PC-3 (cell line): ENCODE measurements at regions not wholly inside any gene's neighbourhood (a gene's known extent, or its start where the extent isn't known, plus 50 kb on each side); places are given as distances from the start of the nearest gene placed in this dataset.

Experiments used
- ATAC-seq: fragments of 200-7000 bp; cut with Tn5 transposase; 2 replicates; pipeline ENCODE4 v1.9.1; 2020; ENCODE audit warnings: mild to moderate bottlenecking, moderate library complexity
- BruUV-seq: library from RNA; stranded (reverse); fragments of 400-500 nt; replicated peaks from 2 replicates; lab custom pipeline; 2021; lab: Mats Ljungman, UMichigan
- CTCF ChIA-PET: fragments of 300-600 bp; sonication (Branson Sonifier 250); formaldehyde crosslinking; loops from one replicate; lab custom pipeline; 2022; ENCODE audit warnings: antibody characterized with exemption; lab: Charles Lee
- POLR2A ChIA-PET: fragments of 300-600 bp; sonication (Branson Sonifier 250); formaldehyde crosslinking; loops from one replicate; lab custom pipeline; 2022; ENCODE audit warnings: antibody characterized with exemption; ENCODE audit not compliant: unreplicated experiment; lab: Charles Lee
- DNase-seq: peaks from one replicate; pipeline ENCODE4 v3.0.0-alpha.2; 2015
- H2AFZ ChIP-seq: fragments of 300-600 bp; sonication (generic); 2 replicates; pipeline ENCODE4 v1.6.0; 2016; ENCODE audit warnings: antibody characterized with exemption, low read length
- H3F3A ChIP-seq: fragments of 300-600 bp; sonication (generic); one replicate; pipeline ENCODE4 v1.6.0; 2017; ENCODE audit warnings: antibody characterized with exemption, low read length, control low read depth, mild to moderate bottlenecking; ENCODE audit not compliant: unreplicated experiment
- H3K27ac ChIP-seq: fragments of 300-600 bp; sonication (generic); 2 replicates; pipeline ENCODE4 v1.5.1; 2016; ENCODE audit warnings: mild to moderate bottlenecking, low read length
- H3K27me3 ChIP-seq: fragments of 300-600 bp; sonication (generic); 2 replicates; pipeline ENCODE4 v1.6.1; 2016; ENCODE audit warnings: low read length, mixed read lengths
- H3K36me3 ChIP-seq: fragments of 300-600 bp; sonication (generic); 2 replicates; pipeline ENCODE4 v1.6.1; 2016; ENCODE audit warnings: low read depth, mixed run types, low read length, mixed read lengths
- H3K4me1 ChIP-seq: fragments of 300-600 bp; sonication (generic); 2 replicates; pipeline ENCODE4 v1.5.1; 2016; ENCODE audit warnings: low read length; ENCODE audit not compliant: insufficient read depth
- H3K4me2 ChIP-seq: fragments of 300-600 bp; sonication (generic); 2 replicates; pipeline ENCODE4 v1.6.0; 2016; ENCODE audit warnings: low read length
- H3K4me3 ChIP-seq: fragments of 300-600 bp; sonication (generic); 2 replicates; pipeline ENCODE4 v1.5.1; 2016; ENCODE audit warnings: mild to moderate bottlenecking, low read length, mixed read lengths
- H3K79me2 ChIP-seq: fragments of 300-600 bp; sonication (generic); 2 replicates; pipeline ENCODE4 v1.6.1; 2017; ENCODE audit warnings: low read length, mixed read lengths
- H3K9ac ChIP-seq: fragments of 300-600 bp; sonication (generic); 2 replicates; pipeline ENCODE4 v1.6.0; 2016; ENCODE audit warnings: mild to moderate bottlenecking, low read length
- H3K9me2 ChIP-seq: fragments of 300-600 bp; sonication (generic); replicated peaks from 2 replicates; pipeline ENCODE4 v1.6.1; 2016; ENCODE audit warnings: mixed run types, low read length, mixed read lengths
- H3K9me3 ChIP-seq: fragments of 300-600 bp; sonication (generic); 2 replicates; pipeline ENCODE4 v1.6.1; 2016; ENCODE audit warnings: low read length, mixed read lengths
- H4K20me1 ChIP-seq: fragments of 300-600 bp; sonication (generic); 2 replicates; pipeline ENCODE4 v1.6.1; 2016; ENCODE audit warnings: low read length, mixed read lengths
- EZH2 ChIP-seq: fragments of 300-600 bp; sonication (generic); IDR thresholded peaks from one replicate; pipeline ENCODE4 v1.6.1; 2017; ENCODE audit warnings: antibody characterized with exemption, mild to moderate bottlenecking, low read length; ENCODE audit not compliant: unreplicated experiment
- EZH2phosphoT487 ChIP-seq: fragments of 300-600 bp; sonication (generic); IDR thresholded peaks from 2 replicates; pipeline ENCODE4 v1.6.1; 2018; ENCODE audit warnings: mild to moderate bottlenecking, antibody characterized with exemption, low read length, borderline replicate concordance
- intact Hi-C: fragments of 100-400 bp; cut with micrococcal nuclease; formaldehyde crosslinking; loops from 2 replicates; pipeline ENCODE4 v1.9.0; 2023
- TF ChIP-seq, protein P1 (sequence below): fragments of 300-600 bp; sonication (generic); conservative IDR thresholded peaks from 2 replicates; pipeline ENCODE4 v1.5.1; 2017; ENCODE audit warnings: antibody characterized with exemption, low read depth, mild to moderate bottlenecking, low read length

DNA sequence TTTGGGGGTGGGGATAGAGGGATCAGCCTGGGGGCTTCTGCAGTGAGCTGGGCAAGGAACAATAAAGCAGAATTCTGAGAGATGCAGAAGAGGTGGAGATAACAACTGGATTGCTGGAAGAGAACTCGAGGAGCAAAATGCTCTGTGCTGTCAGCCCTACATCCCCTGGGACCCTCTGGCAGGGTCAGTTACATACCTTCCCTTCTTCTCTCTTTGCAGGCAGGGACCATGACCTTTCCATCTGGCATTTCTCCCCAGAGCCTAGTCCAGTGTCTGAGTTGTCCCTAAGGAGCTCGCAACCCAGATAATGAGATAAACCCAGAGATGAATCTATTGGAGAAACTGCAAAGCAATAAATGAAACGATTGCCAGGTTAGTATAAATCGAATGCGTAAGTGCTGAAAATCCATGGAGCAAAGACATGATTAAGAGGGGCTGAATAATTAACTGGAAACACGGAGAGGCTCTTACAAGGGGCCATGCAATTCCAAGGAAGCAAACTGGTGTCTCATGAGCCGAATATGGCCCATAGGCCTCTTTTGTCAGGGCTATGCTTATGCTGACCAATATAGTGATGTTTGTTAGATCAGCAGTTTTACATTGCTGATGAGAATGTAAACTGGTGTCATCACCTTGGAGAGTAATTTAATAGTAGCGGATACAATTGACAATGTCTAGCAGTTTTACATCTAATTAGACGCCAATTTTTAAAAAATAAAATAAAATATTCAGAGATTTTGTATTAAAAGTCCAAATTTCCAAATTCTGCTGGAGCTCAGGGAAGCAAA, 129.4 kb upstream of the IRX5 start:
- Histone ChIP-seq H4K20me1 (no peaks in the 10 kb centered on the region), H3K9me2 (no peaks in the 10 kb centered on the region), H3F3A (no peaks in the 10 kb centered on the region), H3K9me3 (no peaks in the 10 kb centered on the region), H3K9ac (no peak overlapping the region), H3K27ac (no peak overlapping the region), H2AFZ (no peak overlapping the region), H3K4me1 (no peaks in the 10 kb centered on the region), H3K27me3 (no peaks in the 10 kb centered on the region), H3K4me3 (no peak overlapping the region), H3K4me2 (no peak overlapping the region), H3K79me2 (no peaks in the 10 kb centered on the region), H3K36me3 (no peaks in the 10 kb centered on the region)
- ATAC-seq (no peak), DNase-seq (no peak)
- TF ChIP-seq EZH2 (no peak), EZH2phosphoT487 (no peak)
- BruUV-seq = no TSS peak
- POLR2A ChIA-PET = no interaction called here
- intact Hi-C loops = no loop called here
- CTCF ChIA-PET = no interaction called here

DNA sequence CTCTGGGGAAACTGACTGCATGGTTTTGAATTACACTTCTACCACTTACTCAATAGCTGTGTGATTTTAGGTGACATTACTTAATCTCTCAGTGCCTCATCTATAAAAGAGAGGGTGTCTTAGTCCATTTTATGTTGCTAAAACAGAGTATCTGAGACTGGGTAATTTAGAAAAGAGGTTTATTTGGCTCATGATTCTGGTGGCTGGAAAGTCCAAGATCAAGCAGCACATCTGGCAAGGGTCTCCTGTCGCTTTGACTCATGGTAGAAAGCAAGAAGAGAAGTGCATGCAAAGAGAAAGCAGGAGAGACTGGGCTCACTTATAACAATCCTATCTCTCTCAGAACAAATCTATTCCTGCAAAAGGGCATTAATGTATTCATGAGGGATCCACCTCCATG, 132.4 kb upstream of the IRX5 start:
- no peaks in the 10 kb centered on the region for H3K9me3 ChIP-seq
- H3K9me2 ChIP-seq = no peaks in the 10 kb centered on the region
- intact Hi-C loops = no loop called here
- H3K4me2 ChIP-seq = no peak overlapping the region
- no peaks in the 10 kb centered on the region for H3K4me1 ChIP-seq
- H4K20me1 ChIP-seq = no peaks in the 10 kb centered on the region
- H3K27me3 ChIP-seq = no peaks in the 10 kb centered on the region
- no peak overlapping the region for H3K4me3 ChIP-seq
- ChIA-PET CTCF (no interaction called here), POLR2A (no interaction called here)
- no peaks in the 10 kb centered on the region for H3K36me3 ChIP-seq
- no peak for TF ChIP-seq EZH2
- no peaks in the 10 kb centered on the region for H3K79me2 ChIP-seq
- no peak overlapping the region for H3K27ac ChIP-seq
- DNase-seq (no peak), ATAC-seq (no peak)
- no peak overlapping the region for H2AFZ ChIP-seq
- no TSS peak for BruUV-seq
- no peak overlapping the region for H3K9ac ChIP-seq
- H3F3A ChIP-seq = no peaks in the 10 kb centered on the region

DNA sequence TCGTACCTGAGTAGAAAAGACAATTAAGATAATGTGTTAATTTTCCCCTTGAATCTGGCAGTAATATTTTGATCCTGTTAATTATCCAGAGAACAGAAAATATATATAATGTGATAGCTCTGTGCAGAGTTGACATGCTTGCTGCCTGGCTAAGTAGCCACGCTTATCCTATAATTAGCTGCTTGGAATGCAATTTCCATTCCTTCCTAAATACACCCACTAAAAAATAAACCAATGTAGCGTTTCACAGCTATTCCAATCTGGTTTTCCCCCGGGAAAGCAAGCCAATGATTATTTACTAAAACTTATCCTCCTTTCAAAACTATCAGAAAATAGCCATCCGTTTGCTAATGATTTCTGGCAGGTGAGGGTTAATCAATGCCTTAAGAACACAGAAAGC, 134.5 kb upstream of the IRX5 start:
- POLR2A ChIA-PET = no interaction called here
- H3F3A ChIP-seq = no peaks in the 10 kb centered on the region
- intact Hi-C loops = no loop called here
- no peak overlapping the region for H3K4me2 ChIP-seq
- no peak for DNase-seq
- H3K27me3 ChIP-seq = no peaks in the 10 kb centered on the region
- no peaks in the 10 kb centered on the region for H4K20me1 ChIP-seq
- no TSS peak for BruUV-seq
- no peaks in the 10 kb centered on the region for H3K4me1 ChIP-seq
- no peak for ATAC-seq
- H3K9me3 ChIP-seq = no peaks in the 10 kb centered on the region
- CTCF ChIA-PET = no interaction called here
- H3K9ac ChIP-seq = no peak overlapping the region
- H3K9me2 ChIP-seq = no peaks in the 10 kb centered on the region
- H3K79me2 ChIP-seq = no peaks in the 10 kb centered on the region
- H2AFZ ChIP-seq = no peak overlapping the region
- H3K27ac ChIP-seq = no peak overlapping the region
- TF ChIP-seq EZH2 = no peak
- no peak for TF ChIP-seq EZH2phosphoT487
- TF ChIP-seq, protein P1, sequence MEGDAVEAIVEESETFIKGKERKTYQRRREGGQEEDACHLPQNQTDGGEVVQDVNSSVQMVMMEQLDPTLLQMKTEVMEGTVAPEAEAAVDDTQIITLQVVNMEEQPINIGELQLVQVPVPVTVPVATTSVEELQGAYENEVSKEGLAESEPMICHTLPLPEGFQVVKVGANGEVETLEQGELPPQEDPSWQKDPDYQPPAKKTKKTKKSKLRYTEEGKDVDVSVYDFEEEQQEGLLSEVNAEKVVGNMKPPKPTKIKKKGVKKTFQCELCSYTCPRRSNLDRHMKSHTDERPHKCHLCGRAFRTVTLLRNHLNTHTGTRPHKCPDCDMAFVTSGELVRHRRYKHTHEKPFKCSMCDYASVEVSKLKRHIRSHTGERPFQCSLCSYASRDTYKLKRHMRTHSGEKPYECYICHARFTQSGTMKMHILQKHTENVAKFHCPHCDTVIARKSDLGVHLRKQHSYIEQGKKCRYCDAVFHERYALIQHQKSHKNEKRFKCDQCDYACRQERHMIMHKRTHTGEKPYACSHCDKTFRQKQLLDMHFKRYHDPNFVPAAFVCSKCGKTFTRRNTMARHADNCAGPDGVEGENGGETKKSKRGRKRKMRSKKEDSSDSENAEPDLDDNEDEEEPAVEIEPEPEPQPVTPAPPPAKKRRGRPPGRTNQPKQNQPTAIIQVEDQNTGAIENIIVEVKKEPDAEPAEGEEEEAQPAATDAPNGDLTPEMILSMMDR = no peak
- H3K4me3 ChIP-seq = no peak overlapping the region
- no peaks in the 10 kb centered on the region for H3K36me3 ChIP-seq
